ENCODE measurements at regions not wholly inside any gene's neighbourhood (a gene's known extent, or its start where the extent isn't known, plus 50 kb on each side); places are given as distances from the start of the nearest gene placed in this dataset.
"Not testable (repeated sequence)": the region's sequence is repeated elsewhere in the genome, so short reads cannot be mapped to it uniquely, and the experiment has no call there.

DNA sequence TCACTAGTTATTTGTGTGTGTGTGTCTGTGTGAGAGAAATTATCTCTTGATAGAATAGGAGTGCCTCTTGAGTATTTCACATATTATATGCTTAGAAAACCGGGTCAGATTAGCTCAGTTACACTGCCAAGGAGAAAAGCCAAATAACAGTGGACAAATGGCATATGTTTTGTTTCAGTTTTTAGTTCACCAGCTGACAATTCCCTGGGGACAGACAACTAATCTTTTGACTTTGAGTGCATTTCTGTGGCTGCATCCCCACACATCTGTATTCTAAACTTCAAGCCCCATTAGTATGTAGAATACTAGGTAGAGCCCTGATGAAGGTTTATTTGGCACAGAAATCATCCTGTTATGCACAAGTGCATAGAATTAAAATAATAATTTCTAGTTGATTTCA lies 227.7 kb upstream of the CNTN3 start:
- H3K4me3 ChIP-seq (ENCODE audit: insufficient read depth, low read depth, low read length): no peak overlapping the region
- TF ChIP-seq, protein P1, sequence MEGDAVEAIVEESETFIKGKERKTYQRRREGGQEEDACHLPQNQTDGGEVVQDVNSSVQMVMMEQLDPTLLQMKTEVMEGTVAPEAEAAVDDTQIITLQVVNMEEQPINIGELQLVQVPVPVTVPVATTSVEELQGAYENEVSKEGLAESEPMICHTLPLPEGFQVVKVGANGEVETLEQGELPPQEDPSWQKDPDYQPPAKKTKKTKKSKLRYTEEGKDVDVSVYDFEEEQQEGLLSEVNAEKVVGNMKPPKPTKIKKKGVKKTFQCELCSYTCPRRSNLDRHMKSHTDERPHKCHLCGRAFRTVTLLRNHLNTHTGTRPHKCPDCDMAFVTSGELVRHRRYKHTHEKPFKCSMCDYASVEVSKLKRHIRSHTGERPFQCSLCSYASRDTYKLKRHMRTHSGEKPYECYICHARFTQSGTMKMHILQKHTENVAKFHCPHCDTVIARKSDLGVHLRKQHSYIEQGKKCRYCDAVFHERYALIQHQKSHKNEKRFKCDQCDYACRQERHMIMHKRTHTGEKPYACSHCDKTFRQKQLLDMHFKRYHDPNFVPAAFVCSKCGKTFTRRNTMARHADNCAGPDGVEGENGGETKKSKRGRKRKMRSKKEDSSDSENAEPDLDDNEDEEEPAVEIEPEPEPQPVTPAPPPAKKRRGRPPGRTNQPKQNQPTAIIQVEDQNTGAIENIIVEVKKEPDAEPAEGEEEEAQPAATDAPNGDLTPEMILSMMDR (IDR thresholded peaks at IDR 0.05; ENCODE audit: insufficient read depth, low read depth, low read length): no peak
- no peak for TF ChIP-seq EZH2 (IDR thresholded peaks at IDR 0.05; ENCODE audit: insufficient read depth, low read length)
- H3K4me2 ChIP-seq (ENCODE audit: low read length): no peak overlapping the region
- H3K9ac ChIP-seq (ENCODE audit: low read length): no peak overlapping the region
- H3K27ac ChIP-seq (ENCODE audit: low read depth, low read length): no peak overlapping the region
- no peaks in the 10 kb centered on the region for H3K36me3 ChIP-seq (ENCODE audit: insufficient read depth, low read length)
- no peaks in the 10 kb centered on the region for H3K9me3 Mint-ChIP-seq (ENCODE audit: unreplicated experiment)
- no peaks in the 10 kb centered on the region for H3K27me3 ChIP-seq (ENCODE audit: insufficient read depth, low read length)
- no peaks in the 10 kb centered on the region for H3K27me3 Mint-ChIP-seq (ENCODE audit: low read depth, unreplicated experiment)
- H3K36me3 Mint-ChIP-seq (ENCODE audit: low read depth, unreplicated experiment): no peaks in the 10 kb centered on the region
- no peak overlapping the region for H3K4me3 Mint-ChIP-seq (ENCODE audit: unreplicated experiment)
- H3K9me3 ChIP-seq (ENCODE audit: insufficient read depth, low read depth, low read length): no peaks in the 10 kb centered on the region
- no peaks in the 10 kb centered on the region for H3K4me1 ChIP-seq (ENCODE audit: insufficient read depth, low read length)
- H3K27ac Mint-ChIP-seq (ENCODE audit: unreplicated experiment): no peak overlapping the region
- DNase-seq (ENCODE audit: low read depth): no peak
- no peaks in the 10 kb centered on the region for H4K20me1 ChIP-seq (ENCODE audit: insufficient read depth, low read length)
- H3K79me2 ChIP-seq (ENCODE audit: insufficient read depth, low read length): no peaks in the 10 kb centered on the region
- FAIRE-seq: no peak
- H2AFZ ChIP-seq (ENCODE audit: low read depth, low read length): no peak overlapping the region
- H3K4me1 Mint-ChIP-seq (ENCODE audit: low read depth, unreplicated experiment): peaks cover 10% of the 10 kb centered on the region

DNA sequence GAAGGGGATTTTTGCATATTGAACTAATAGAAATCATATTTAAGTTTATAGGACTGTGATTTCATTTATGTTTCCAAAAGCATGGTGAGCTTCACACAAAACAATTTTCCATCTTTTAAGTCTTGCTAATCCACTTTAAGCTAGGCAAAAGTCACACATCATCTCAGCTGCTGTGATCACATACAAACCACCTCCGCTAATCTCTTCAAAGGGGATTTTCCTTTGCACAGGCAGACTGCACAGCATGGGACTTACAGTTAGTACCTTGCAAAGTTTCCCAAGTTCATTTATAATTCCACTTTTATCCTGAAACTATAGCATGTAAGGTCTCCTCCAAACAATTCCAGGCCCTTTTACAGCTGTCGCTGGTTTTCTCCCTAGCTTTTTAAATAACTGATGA lies 225.1 kb upstream of the CNTN3 start:
- H3K4me3 Mint-ChIP-seq (ENCODE audit: unreplicated experiment): no peak overlapping the region
- TF ChIP-seq, protein P1 (IDR thresholded peaks at IDR 0.05; ENCODE audit: insufficient read depth, low read depth, low read length): no peak
- Histone ChIP-seq H4K20me1 (ENCODE audit: insufficient read depth, low read length) (no peaks in the 10 kb centered on the region), H3K9me3 (ENCODE audit: insufficient read depth, low read depth, low read length) (no peaks in the 10 kb centered on the region), H3K4me3 (ENCODE audit: insufficient read depth, low read depth, low read length) (no peak overlapping the region), H3K79me2 (ENCODE audit: insufficient read depth, low read length) (no peaks in the 10 kb centered on the region), H3K9ac (ENCODE audit: low read length) (no peak overlapping the region), H3K36me3 (ENCODE audit: insufficient read depth, low read length) (no peaks in the 10 kb centered on the region), H3K27ac (ENCODE audit: low read depth, low read length) (no peak overlapping the region), H3K4me2 (ENCODE audit: low read length) (no peak overlapping the region), H3K4me1 (ENCODE audit: insufficient read depth, low read length) (no peaks in the 10 kb centered on the region), H3K27me3 (ENCODE audit: insufficient read depth, low read length) (no peaks in the 10 kb centered on the region), H2AFZ (ENCODE audit: low read depth, low read length) (no peak overlapping the region)
- peaks cover 6% of the 10 kb centered on the region for H3K4me1 Mint-ChIP-seq (ENCODE audit: low read depth, unreplicated experiment)
- DNase-seq (ENCODE audit: low read depth) (no peak), FAIRE-seq (no peak)
- no peaks in the 10 kb centered on the region for H3K9me3 Mint-ChIP-seq (ENCODE audit: unreplicated experiment)
- no peaks in the 10 kb centered on the region for H3K27me3 Mint-ChIP-seq (ENCODE audit: low read depth, unreplicated experiment)
- no peak overlapping the region for H3K27ac Mint-ChIP-seq (ENCODE audit: unreplicated experiment)
- H3K36me3 Mint-ChIP-seq (ENCODE audit: low read depth, unreplicated experiment): no peaks in the 10 kb centered on the region

DNA sequence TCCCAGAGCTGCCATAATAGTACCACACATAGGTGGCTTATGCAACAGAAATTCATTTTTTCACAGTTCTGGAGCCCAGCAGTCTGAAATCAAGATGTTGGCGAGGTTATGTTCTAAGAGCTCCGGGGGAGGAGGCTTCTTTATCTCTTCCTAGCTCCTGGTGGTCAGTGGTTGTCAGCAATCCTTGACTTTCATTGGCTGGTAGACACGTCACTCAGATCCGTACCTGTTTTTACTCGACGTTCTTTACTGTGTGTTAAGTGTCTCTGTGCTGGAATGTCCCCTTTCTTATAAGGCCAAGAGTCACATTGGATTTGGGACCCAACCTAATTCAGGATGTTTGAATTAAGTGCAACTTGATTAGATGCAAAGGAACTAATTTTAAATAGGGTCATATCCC lies 218.5 kb upstream of the CNTN3 start:
- no peak overlapping the region for H3K27ac ChIP-seq (ENCODE audit: low read depth, low read length)
- no peaks in the 10 kb centered on the region for H3K79me2 ChIP-seq (ENCODE audit: insufficient read depth, low read length)
- no peaks in the 10 kb centered on the region for H3K4me1 ChIP-seq (ENCODE audit: insufficient read depth, low read length)
- Mint-ChIP-seq H3K27ac (ENCODE audit: unreplicated experiment) (no peak overlapping the region), H3K36me3 (ENCODE audit: low read depth, unreplicated experiment) (no peaks in the 10 kb centered on the region), H3K27me3 (ENCODE audit: low read depth, unreplicated experiment) (no peaks in the 10 kb centered on the region), H3K4me3 (ENCODE audit: unreplicated experiment) (no peak overlapping the region), H3K9me3 (ENCODE audit: unreplicated experiment) (no peaks in the 10 kb centered on the region), H3K4me1 (ENCODE audit: low read depth, unreplicated experiment) (peaks cover 13% of the 10 kb centered on the region)
- H3K9me3 ChIP-seq (ENCODE audit: insufficient read depth, low read depth, low read length): no peaks in the 10 kb centered on the region
- H3K4me3 ChIP-seq (ENCODE audit: insufficient read depth, low read depth, low read length): no peak overlapping the region
- DNase-seq (ENCODE audit: low read depth) (no peak), FAIRE-seq (no peak)
- H3K27me3 ChIP-seq (ENCODE audit: insufficient read depth, low read length): no peaks in the 10 kb centered on the region
- no peak for TF ChIP-seq EZH2 (IDR thresholded peaks at IDR 0.05; ENCODE audit: insufficient read depth, low read length)
- TF ChIP-seq, protein P1 (IDR thresholded peaks at IDR 0.05; ENCODE audit: insufficient read depth, low read depth, low read length): no peak
- H4K20me1 ChIP-seq (ENCODE audit: insufficient read depth, low read length): no peaks in the 10 kb centered on the region
- no peak overlapping the region for H3K9ac ChIP-seq (ENCODE audit: low read length)
- no peak overlapping the region for H3K4me2 ChIP-seq (ENCODE audit: low read length)
- no peak overlapping the region for H2AFZ ChIP-seq (ENCODE audit: low read depth, low read length)
- H3K36me3 ChIP-seq (ENCODE audit: insufficient read depth, low read length): no peaks in the 10 kb centered on the region

DNA sequence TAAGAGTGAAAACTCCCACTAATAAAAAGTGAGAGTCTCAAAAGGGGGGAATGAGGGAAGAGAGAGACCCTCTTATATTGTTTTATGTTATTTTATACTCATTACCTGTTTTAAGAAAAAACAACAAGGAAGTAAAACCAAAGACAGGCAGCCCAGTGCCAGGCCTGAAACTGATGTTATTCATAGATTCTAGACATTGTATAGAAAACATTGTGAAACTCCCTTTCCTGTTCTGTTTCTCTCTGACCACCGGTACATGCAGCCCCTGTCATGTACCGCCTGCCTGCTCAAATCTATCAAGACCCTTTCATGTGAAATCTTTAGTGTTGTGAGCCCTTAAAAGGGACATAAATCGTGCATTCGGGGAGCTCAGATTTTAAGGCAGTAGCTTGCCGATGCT lies 216.4 kb upstream of the CNTN3 start:
- not testable (repeated sequence) for H3K4me3 ChIP-seq (ENCODE audit: insufficient read depth, low read depth, low read length); H3K36me3 Mint-ChIP-seq (ENCODE audit: low read depth, unreplicated experiment); H3K4me2 ChIP-seq (ENCODE audit: low read length); H3K9me3 ChIP-seq (ENCODE audit: insufficient read depth, low read depth, low read length); H3K9me3 Mint-ChIP-seq (ENCODE audit: unreplicated experiment); H2AFZ ChIP-seq (ENCODE audit: low read depth, low read length); H3K27me3 Mint-ChIP-seq (ENCODE audit: low read depth, unreplicated experiment); FAIRE-seq; H3K4me3 Mint-ChIP-seq (ENCODE audit: unreplicated experiment); H3K79me2 ChIP-seq (ENCODE audit: insufficient read depth, low read length); H3K27ac ChIP-seq (ENCODE audit: low read depth, low read length); H3K9ac ChIP-seq (ENCODE audit: low read length); H3K27ac Mint-ChIP-seq (ENCODE audit: unreplicated experiment); H3K36me3 ChIP-seq (ENCODE audit: insufficient read depth, low read length); H3K4me1 ChIP-seq (ENCODE audit: insufficient read depth, low read length); H4K20me1 ChIP-seq (ENCODE audit: insufficient read depth, low read length); H3K27me3 ChIP-seq (ENCODE audit: insufficient read depth, low read length); DNase-seq (ENCODE audit: low read depth)
- peaks cover 13% of the 10 kb centered on the region for H3K4me1 Mint-ChIP-seq (ENCODE audit: low read depth, unreplicated experiment)

Data from astrocyte (in vitro differentiated cells and primary cell).